ENCODE measurements at regions not wholly inside any gene's neighbourhood (a gene's known extent, or its start where the extent isn't known, plus 50 kb on each side); places are given as distances from the start of the nearest gene placed in this dataset.

- Histone ChIP-seq H3K9me3 (no peaks in the 10 kb centered on the region), H3K4me3 (no peak overlapping the region), H3K27me3 (no peaks in the 10 kb centered on the region), H3K36me3 (no peaks in the 10 kb centered on the region), H3K4me1 (no peaks in the 10 kb centered on the region), H3K27ac (no peak overlapping the region)
- 36 to 69% methylated on average over 1 of the region's 1 CpG for WGBS, 2 donors (ENCODE audit: low coverage in 1 of 2)
- TF ChIP-seq POLR2A (IDR thresholded peaks at IDR 0.05) (no peak), CTCF (IDR thresholded peaks at IDR 0.05) (no peak), EP300 (IDR thresholded peaks at IDR 0.05; ENCODE audit: low read depth) (no peak), POLR2AphosphoS5 (IDR thresholded peaks at IDR 0.05) (no peak)
- intact Hi-C loops (cut with DNase I; ENCODE audit: low total_unique reads): no loop called here
- DNase-seq: no peak
- in situ Hi-C loops (cut with MboI; ENCODE audit: low pct_ligation_motif_present in 1 of 4, low pct_unique_long_range_greater_than_20kb in 1 of 4, low sequenced_read_pairs in 3 of 4): no loop called here
These were observed 66.9 kb upstream of the WDR1 start for GRCh38 chr4:10183462-10183861.

DNA sequence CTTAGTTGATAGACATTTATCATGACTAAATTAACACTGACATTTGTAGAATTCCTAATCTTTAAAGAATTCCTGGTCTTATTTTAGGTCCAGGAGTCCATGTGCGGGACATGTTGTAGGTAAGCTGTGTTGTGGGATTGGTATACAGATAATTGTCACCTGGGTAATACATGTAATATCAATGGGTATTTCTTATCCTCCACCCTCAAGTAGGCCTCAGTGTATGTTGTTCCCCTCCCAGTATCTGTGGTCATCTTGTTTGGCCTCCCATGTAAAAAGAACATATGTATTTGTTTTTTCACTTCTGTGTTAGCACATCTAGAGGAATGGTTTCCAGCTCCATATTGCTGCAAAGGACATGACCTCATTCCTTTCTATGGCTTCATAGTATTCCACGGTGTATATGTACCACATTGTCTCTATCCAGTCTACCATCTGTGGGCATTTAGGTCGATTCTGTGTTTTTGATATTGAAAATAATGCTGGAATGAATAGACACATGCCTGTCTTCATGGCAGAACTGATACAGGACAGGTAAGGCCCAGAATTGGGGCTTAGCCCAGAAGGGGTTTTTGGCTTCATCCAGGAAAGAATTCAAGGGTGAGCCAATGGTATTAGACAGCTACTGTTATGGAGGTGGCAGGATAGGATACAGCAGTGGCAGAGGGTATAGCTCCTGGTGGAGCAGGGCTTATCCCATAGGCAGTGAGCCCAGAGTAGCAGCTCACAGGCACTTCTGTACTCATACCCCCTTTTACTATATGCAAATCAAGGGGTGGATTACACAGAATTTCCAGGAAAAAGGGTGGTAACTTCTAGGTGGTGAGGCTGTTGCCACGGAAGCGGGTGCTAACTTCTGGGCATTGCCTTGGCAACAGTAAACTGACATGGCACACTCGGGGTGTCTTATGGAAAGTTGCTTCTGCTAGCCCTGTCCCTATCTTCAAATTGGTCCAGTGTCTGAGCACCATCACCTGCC is 66.1 kb upstream of the WDR1 start:
- Histone ChIP-seq H3K9me3 (no peaks in the 10 kb centered on the region), H3K4me3 (no peak overlapping the region), H3K27me3 (no peaks in the 10 kb centered on the region), H3K4me1 (no peaks in the 10 kb centered on the region), H3K36me3 (no peaks in the 10 kb centered on the region), H3K27ac (no peak overlapping the region)
- in situ Hi-C loops (cut with MboI; ENCODE audit: low pct_ligation_motif_present in 1 of 4, low pct_unique_long_range_greater_than_20kb in 1 of 4, low sequenced_read_pairs in 3 of 4): no loop called here
- TF ChIP-seq CTCF (IDR thresholded peaks at IDR 0.05) (no peak), POLR2AphosphoS5 (IDR thresholded peaks at IDR 0.05) (no peak), EP300 (IDR thresholded peaks at IDR 0.05; ENCODE audit: low read depth) (no peak), POLR2A (IDR thresholded peaks at IDR 0.05) (no peak)
- no peak for DNase-seq
- intact Hi-C loops (cut with DNase I; ENCODE audit: low total_unique reads): no loop called here
- 80 to 100% methylated on average over 2 to 6 of the region's 6 CpGs for WGBS, 2 donors (ENCODE audit: low coverage in 1 of 2)

DNA sequence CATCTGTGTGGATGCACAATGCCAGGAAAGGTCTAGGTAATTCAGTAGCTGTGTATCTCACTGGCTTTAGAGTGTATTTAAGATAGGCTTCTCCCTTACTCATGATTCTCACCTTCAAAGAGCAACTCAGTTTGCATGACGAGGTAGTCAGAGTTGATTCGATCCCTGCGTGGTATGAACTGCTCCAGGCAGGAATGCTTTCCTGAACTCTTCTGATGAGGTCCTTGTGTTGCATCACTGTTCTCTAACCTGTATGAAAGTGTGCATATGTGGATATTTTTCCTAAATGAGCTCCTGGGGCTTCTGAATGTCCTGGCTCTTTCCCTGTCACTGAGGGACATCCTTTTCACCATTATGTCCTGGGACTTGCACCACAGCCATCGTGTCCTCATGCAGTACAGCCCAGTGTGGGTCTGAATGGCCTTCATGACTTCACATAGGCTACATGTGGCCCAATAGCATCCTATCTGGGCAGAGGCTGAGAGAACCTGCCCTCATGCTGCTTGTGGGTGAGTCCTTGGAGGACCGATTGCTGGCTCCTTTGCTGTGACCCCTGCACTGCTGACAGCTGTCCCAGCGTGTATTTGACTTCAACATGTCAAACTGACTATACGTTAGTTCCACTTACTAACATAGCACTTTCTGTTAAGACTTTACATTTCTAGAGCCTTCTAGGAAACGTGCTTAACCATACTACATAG is 65.3 kb upstream of the WDR1 start:
- WGBS, 2 donors (ENCODE audit: low coverage in 1 of 2): 84% methylated on average over 8 of the region's 8 CpGs; no CpG with 5 or more reads in 1 of the 2 donors
- Histone ChIP-seq H3K27ac (no peak overlapping the region), H3K27me3 (no peaks in the 10 kb centered on the region), H3K36me3 (no peaks in the 10 kb centered on the region), H3K9me3 (no peaks in the 10 kb centered on the region), H3K4me3 (no peak overlapping the region), H3K4me1 (no peaks in the 10 kb centered on the region)
- TF ChIP-seq POLR2A (IDR thresholded peaks at IDR 0.05) (no peak), EP300 (IDR thresholded peaks at IDR 0.05; ENCODE audit: low read depth) (no peak), POLR2AphosphoS5 (IDR thresholded peaks at IDR 0.05) (no peak), CTCF (IDR thresholded peaks at IDR 0.05) (no peak)
- no peak for DNase-seq
- intact Hi-C loops (cut with DNase I; ENCODE audit: low total_unique reads): no loop called here
- in situ Hi-C loops (cut with MboI; ENCODE audit: low pct_ligation_motif_present in 1 of 4, low pct_unique_long_range_greater_than_20kb in 1 of 4, low sequenced_read_pairs in 3 of 4): no loop called here

- intact Hi-C loops (cut with DNase I; ENCODE audit: low total_unique reads): no loop called here
- no peaks in the 10 kb centered on the region for H3K9me3 ChIP-seq
- in situ Hi-C loops (cut with MboI; ENCODE audit: low pct_ligation_motif_present in 1 of 4, low pct_unique_long_range_greater_than_20kb in 1 of 4, low sequenced_read_pairs in 3 of 4): no loop called here
- H3K27me3 ChIP-seq: no peaks in the 10 kb centered on the region
- no peak for DNase-seq
- no peaks in the 10 kb centered on the region for H3K4me1 ChIP-seq
- no peak overlapping the region for H3K4me3 ChIP-seq
- no peak overlapping the region for H3K27ac ChIP-seq
- H3K36me3 ChIP-seq: no peaks in the 10 kb centered on the region
- TF ChIP-seq POLR2A (IDR thresholded peaks at IDR 0.05): no peak
- TF ChIP-seq CTCF (IDR thresholded peaks at IDR 0.05): no peak
- TF ChIP-seq EP300 (IDR thresholded peaks at IDR 0.05; ENCODE audit: low read depth): no peak
- no peak for TF ChIP-seq POLR2AphosphoS5 (IDR thresholded peaks at IDR 0.05)
- WGBS, 2 donors (ENCODE audit: low coverage in 1 of 2): 77 to 80% methylated on average over 2 to 4 of the region's 4 CpGs
These were observed 64.5 kb upstream of the WDR1 start for GRCh38 chr4:10180927-10181744.

All from transverse colon (tissue), 4 donors.